ENCODE measurements at regions not wholly inside any gene's neighbourhood (a gene's known extent, or its start where the extent isn't known, plus 50 kb on each side); places are given as distances from the start of the nearest gene placed in this dataset.

DNA sequence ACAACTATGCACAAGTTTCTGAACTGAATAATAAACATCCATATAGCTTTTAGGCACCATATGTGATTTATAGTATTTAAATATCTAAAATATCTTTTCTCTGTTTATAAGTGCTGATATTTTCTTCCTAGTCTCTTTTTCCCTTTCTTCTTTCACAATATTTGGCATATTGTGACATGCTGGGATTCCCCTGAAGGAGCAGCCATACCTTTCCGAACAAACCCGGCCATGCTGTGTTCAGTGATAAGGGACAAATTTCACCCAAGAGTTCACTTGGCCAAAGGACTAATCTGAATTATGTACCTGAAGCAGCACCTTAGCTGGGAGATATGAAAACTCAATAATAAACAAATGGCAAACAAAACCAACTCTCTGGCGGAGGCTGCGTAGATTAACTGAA is 250.8 kb downstream of the RDH14 start:
- TF ChIP-seq, protein P1, sequence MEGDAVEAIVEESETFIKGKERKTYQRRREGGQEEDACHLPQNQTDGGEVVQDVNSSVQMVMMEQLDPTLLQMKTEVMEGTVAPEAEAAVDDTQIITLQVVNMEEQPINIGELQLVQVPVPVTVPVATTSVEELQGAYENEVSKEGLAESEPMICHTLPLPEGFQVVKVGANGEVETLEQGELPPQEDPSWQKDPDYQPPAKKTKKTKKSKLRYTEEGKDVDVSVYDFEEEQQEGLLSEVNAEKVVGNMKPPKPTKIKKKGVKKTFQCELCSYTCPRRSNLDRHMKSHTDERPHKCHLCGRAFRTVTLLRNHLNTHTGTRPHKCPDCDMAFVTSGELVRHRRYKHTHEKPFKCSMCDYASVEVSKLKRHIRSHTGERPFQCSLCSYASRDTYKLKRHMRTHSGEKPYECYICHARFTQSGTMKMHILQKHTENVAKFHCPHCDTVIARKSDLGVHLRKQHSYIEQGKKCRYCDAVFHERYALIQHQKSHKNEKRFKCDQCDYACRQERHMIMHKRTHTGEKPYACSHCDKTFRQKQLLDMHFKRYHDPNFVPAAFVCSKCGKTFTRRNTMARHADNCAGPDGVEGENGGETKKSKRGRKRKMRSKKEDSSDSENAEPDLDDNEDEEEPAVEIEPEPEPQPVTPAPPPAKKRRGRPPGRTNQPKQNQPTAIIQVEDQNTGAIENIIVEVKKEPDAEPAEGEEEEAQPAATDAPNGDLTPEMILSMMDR (IDR thresholded peaks at IDR 0.05), result no peak
- Histone ChIP-seq H3K9ac (no peak overlapping the region), H3K9me3 (ENCODE audit: control insufficient read depth, low read length) (no peaks in the 10 kb centered on the region), H3K4me2 (ENCODE audit: low read length) (no peak overlapping the region), H3K4me3 (ENCODE audit: low read depth, low read length) (no peak overlapping the region), H3K27me3 (ENCODE audit: control insufficient read depth, insufficient read depth, low read length) (no peaks in the 10 kb centered on the region), H3K79me2 (no peaks in the 10 kb centered on the region), H3K4me1 (no peaks in the 10 kb centered on the region), H3K36me3 (ENCODE audit: control insufficient read depth, insufficient read depth, low read length) (no peaks in the 10 kb centered on the region), H3K27ac (no peak overlapping the region), H2AFZ (no peak overlapping the region)

DNA sequence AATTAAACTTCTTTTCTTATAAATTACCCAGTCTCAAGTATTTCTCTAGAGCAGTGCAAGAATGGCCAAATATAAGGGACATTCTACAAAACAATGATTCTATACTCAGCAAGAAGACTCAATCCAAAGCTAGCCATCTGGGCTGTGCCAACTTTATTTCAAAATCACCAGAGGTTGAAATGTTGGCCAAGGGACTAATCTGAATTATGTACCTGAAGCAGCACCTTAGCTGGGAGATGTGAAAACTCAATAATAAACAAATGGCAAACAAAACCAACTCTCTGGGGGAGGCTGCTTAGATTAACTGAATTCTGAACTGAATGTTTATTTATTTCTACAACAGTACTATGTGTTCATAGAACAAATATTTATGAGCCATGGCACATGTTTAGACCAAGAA is 251.3 kb downstream of the RDH14 start:
- TF ChIP-seq, protein P1 (IDR thresholded peaks at IDR 0.05), result no peak

DNA sequence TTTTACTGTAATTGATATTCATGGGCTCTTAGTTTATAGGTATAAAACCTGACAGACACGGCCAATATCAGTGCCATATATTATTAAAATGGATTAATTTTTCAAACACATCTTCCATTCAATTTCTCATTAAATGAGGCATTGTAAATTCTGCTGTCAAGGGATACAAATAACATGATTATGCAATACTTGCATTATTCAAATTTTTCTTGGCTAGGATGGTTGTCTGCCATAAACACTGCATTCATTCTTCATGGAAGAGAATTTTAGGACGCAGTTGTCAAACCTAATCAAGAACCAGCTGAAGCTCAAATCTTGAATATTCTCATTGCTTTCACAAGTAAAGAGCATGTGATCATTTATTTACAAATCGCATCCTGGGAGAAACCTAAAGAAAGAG is 255.6 kb downstream of the RDH14 start:
- Histone ChIP-seq H3K9me3 (ENCODE audit: control insufficient read depth, low read length) (no peaks in the 10 kb centered on the region), H3K27ac (no peak overlapping the region), H3K4me1 (no peaks in the 10 kb centered on the region), H3K4me3 (ENCODE audit: low read depth, low read length) (no peak overlapping the region), H3K27me3 (ENCODE audit: control insufficient read depth, insufficient read depth, low read length) (no peaks in the 10 kb centered on the region), H3K79me2 (no peaks in the 10 kb centered on the region), H2AFZ (no peak overlapping the region), H3K9ac (no peak overlapping the region), H3K36me3 (ENCODE audit: control insufficient read depth, insufficient read depth, low read length) (no peaks in the 10 kb centered on the region), H3K4me2 (ENCODE audit: low read length) (no peak overlapping the region)
- TF ChIP-seq, protein P1 (IDR thresholded peaks at IDR 0.05), result no peak

More for the DNA sequence above, 251.3 kb downstream of the RDH14 start:
- H3K79me2 ChIP-seq, result no peaks in the 10 kb centered on the region
- H3K4me2 ChIP-seq (ENCODE audit: low read length), result no peak overlapping the region
- H2AFZ ChIP-seq, result no peak overlapping the region
- H3K36me3 ChIP-seq (ENCODE audit: control insufficient read depth, insufficient read depth, low read length), result no peaks in the 10 kb centered on the region
- no peak overlapping the region for H3K4me3 ChIP-seq (ENCODE audit: low read depth, low read length)
- no peaks in the 10 kb centered on the region for H3K4me1 ChIP-seq
- H3K9ac ChIP-seq, result no peak overlapping the region
- no peaks in the 10 kb centered on the region for H3K9me3 ChIP-seq (ENCODE audit: control insufficient read depth, low read length)
- no peak overlapping the region for H3K27ac ChIP-seq
- no peaks in the 10 kb centered on the region for H3K27me3 ChIP-seq (ENCODE audit: control insufficient read depth, insufficient read depth, low read length)

DNA sequence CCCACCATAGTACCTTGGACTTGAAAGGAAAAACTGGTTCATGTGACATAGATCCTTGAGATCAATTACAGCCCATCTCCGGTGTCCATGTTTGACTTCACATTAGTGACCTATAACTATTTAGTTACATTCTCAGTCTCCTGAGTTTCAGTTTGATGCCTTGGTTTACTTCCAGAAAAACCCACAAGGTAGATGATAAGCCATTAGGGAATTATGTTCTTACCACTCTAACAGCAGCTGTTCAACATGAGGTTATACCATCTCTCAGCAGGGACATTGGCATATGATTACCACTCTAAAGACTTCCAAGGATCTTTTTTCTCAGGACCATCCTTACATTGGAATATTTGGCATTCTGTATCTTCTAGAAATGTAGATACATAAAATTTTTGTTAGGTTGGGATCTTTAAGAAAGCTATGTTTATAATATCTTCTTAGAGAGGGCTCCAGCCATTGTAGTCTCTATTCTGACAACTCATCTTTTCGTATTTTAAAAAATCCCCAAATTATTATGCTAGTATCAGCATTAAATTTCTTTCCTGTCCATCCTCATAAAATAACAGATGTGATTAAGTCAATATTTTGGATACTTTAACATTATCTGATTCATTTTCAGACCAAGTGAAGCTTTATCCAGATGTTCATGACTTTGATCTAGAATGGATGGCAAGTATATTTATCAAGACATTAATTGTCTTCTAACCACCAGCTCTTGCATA is 258.9 kb downstream of the RDH14 start:
- no peaks in the 10 kb centered on the region for H3K4me1 ChIP-seq

More for the DNA sequence above, 258.9 kb downstream of the RDH14 start:
- no peaks in the 10 kb centered on the region for H3K27me3 ChIP-seq (ENCODE audit: control insufficient read depth, insufficient read depth, low read length)
- H3K4me2 ChIP-seq (ENCODE audit: low read length), result no peak overlapping the region
- TF ChIP-seq, protein P1 (IDR thresholded peaks at IDR 0.05), result no peak
- no peak overlapping the region for H3K4me3 ChIP-seq (ENCODE audit: low read depth, low read length)
- no peaks in the 10 kb centered on the region for H3K79me2 ChIP-seq
- H3K27ac ChIP-seq, result no peak overlapping the region
- no peak overlapping the region for H2AFZ ChIP-seq
- H3K36me3 ChIP-seq (ENCODE audit: control insufficient read depth, insufficient read depth, low read length), result no peaks in the 10 kb centered on the region
- no peaks in the 10 kb centered on the region for H3K9me3 ChIP-seq (ENCODE audit: control insufficient read depth, low read length)
- H3K9ac ChIP-seq, result no peak overlapping the region

Data from parathyroid adenoma (tissue), 2 donors.